ENCODE measurements at regions not wholly inside any gene's neighbourhood (a gene's known extent, or its start where the extent isn't known, plus 50 kb on each side); places are given as distances from the start of the nearest gene placed in this dataset.
A peak's percentile ranks its signal among the peaks of the same experiment; 100 is the strongest.

- no peaks in the 10 kb centered on the region for H3K79me2 ChIP-seq (ENCODE audit: control insufficient read depth, insufficient read depth, low read length)
- FAIRE-seq (peak; percentile 88), DNase-seq (ENCODE audit: low read depth, low spot score) (peak; percentile 89)
- intact Hi-C loops (cut with micrococcal nuclease) (loop anchor here (1.0 to 2.0 kb wide), 4 partner anchors 13 to 319 kb away; no protein-coding TSS in a partner anchor), dilution Hi-C loops (cut with MboI; ENCODE audit: extremely low pct_ligation_motif_present, low sequenced_read_pairs) (no loop called here)
- H3K9ac ChIP-seq (replicated peaks; ENCODE audit: extremely low read depth, insufficient read depth, low read length) = peak overlapping the region; percentile 48
- H3K36me3 ChIP-seq (ENCODE audit: control insufficient read depth in 2 of 2, extremely low read depth in 1 of 2, insufficient read depth in 2 of 2, low read length in 2 of 2) = no peaks in the 10 kb centered on the region
- ChIA-PET POLR2A (interaction anchor here (0.9 kb wide), 1 partner anchor 261 kb away, joined by 3 read pairs; no protein-coding TSS in a partner anchor), CTCF (interaction anchor here (1.8 kb wide), 1 partner anchor 286 kb away, joined by 8 read pairs; no protein-coding TSS in a partner anchor)
- H3K4me2 ChIP-seq (ENCODE audit: insufficient read depth, low read length) = peak overlapping the region; percentile 68
- TF ChIP-seq CTCF (IDR thresholded peaks at IDR 0.05; ENCODE audit: extremely low read depth in 1 of 2, insufficient read depth in 1 of 2, low read depth in 1 of 2, low read length in 2 of 2) = no peak
- TF ChIP-seq GATA2 (IDR thresholded peaks at IDR 0.05; ENCODE audit: insufficient read depth, insufficient read length, low read depth, low read length) = peak; percentile 99
- no peak for TF ChIP-seq MYC (IDR thresholded peaks at IDR 0.05; ENCODE audit: low read depth, low read length)
- peak; percentile 78 for TF ChIP-seq POLR2AphosphoS5 (IDR thresholded peaks at IDR 0.05; ENCODE audit: insufficient read depth, low read depth, low read length)
- peak; percentile 44 for TF ChIP-seq MAX (IDR thresholded peaks at IDR 0.05; ENCODE audit: insufficient read depth, insufficient read length)
- TF ChIP-seq FOS (IDR thresholded peaks at IDR 0.05; ENCODE audit: borderline replicate concordance, insufficient read depth, low read length) = peak; percentile 43
- peak; percentile 40 for TF ChIP-seq JUN (IDR thresholded peaks at IDR 0.05; ENCODE audit: borderline replicate concordance, insufficient read depth, insufficient read length, low read depth)
- no peak for TF ChIP-seq POLR2A (IDR thresholded peaks at IDR 0.05; ENCODE audit: low read depth, low read length)
- TF ChIP-seq EZH2 (IDR thresholded peaks at IDR 0.05; ENCODE audit: borderline replicate concordance, low read depth, low read length, severe bottlenecking) = no peak
- peak overlapping the region; percentile 74 for H3K27ac ChIP-seq (ENCODE audit: insufficient read depth, low read depth, low read length)
- no TSS peak for BruUV-seq (replicated peaks)
- H3K9me1 ChIP-seq (replicated peaks; ENCODE audit: control insufficient read depth, extremely low read depth, insufficient read depth, low read length) = no peaks in the 10 kb centered on the region
- no peaks in the 10 kb centered on the region for H3K9me3 ChIP-seq (replicated peaks; ENCODE audit: control insufficient read depth, insufficient read depth, low read length)
- H4K20me1 ChIP-seq (replicated peaks; ENCODE audit: control insufficient read depth, extremely low read depth, insufficient read depth, low read length) = no peaks in the 10 kb centered on the region
- peak overlapping the region in 1 of 3 experiments; percentile 24 for H3K4me3 ChIP-seq (replicated peaks in 1 of 3; ENCODE audit: insufficient read depth in 1 of 3, low read depth in 1 of 3, low read length in 3 of 3)
- no peaks in the 10 kb centered on the region for H3K27me3 ChIP-seq (ENCODE audit: control insufficient read depth in 2 of 2, insufficient read depth in 2 of 2, low read length in 2 of 2)
- H2AFZ ChIP-seq (ENCODE audit: low read depth, low read length) = peak overlapping the region; percentile 76
- H3K4me1 ChIP-seq (ENCODE audit: control insufficient read depth, extremely low read depth, insufficient read depth, low read length) = peaks cover 21% of the 10 kb centered on the region
Measured at GRCh38 chr20:39588148-39588757, 626.1 kb downstream of the DHX35 start.
